Activated naive CD4-positive, alpha-beta T cell treated with anti-CD3 and anti-CD28 coated beads, Interleukin-2, amount 50 U/mL, for 16 hours (primary cell): ENCODE measurements at regions not wholly inside any gene's neighbourhood (a gene's known extent, or its start where the extent isn't known, plus 50 kb on each side); places are given as distances from the start of the nearest gene placed in this dataset.
"Not testable (repeated sequence)": the region's sequence is repeated elsewhere in the genome, so short reads cannot be mapped to it uniquely, and the experiment has no call there.

Experiments
- DNase-seq: peaks from one replicate; pipeline ENCODE4 v3.0.0-alpha.2; 2020

DNA sequence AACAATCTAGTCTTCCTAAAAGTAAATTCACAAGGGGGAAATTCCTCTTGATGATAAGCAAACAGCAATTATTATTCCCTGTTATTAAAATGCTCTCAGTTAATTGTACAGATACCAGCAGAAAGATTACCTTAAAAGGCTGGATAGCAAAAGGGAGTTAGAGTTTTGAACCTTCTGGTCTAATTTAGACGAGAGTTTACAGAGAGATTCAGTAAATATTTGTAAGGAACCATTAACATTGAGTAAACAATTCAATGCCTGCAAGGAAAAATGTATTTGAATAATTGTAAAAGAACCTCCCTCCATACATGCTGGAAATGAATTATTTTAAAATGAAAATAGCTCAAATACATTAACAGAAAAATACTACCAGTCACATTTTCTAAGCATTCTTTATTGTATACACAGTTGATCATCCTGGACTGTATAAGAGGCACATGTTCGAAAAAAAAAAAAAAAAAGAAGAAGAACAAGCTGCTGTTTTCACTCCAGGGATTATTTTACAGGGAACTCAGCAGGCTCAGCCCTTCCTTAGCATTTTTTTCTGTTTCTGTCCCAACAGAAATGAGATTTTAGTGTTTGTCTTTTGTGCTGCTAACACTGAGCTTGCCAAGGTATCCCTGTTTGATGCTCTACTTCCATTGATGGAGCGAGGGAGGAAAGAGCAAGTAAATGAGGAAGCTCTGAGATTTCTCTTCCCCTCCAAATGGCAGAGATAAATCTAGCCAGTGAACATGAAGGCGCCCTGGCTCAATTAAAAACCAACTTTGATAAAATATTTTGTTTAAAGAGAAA, 141.1 kb downstream of the ENC1 start:
- no peak for DNase-seq

- no peak for DNase-seq
Observed at GRCh38 chr5:74497706-74498105, 142.8 kb downstream of the ENC1 start.

DNA sequence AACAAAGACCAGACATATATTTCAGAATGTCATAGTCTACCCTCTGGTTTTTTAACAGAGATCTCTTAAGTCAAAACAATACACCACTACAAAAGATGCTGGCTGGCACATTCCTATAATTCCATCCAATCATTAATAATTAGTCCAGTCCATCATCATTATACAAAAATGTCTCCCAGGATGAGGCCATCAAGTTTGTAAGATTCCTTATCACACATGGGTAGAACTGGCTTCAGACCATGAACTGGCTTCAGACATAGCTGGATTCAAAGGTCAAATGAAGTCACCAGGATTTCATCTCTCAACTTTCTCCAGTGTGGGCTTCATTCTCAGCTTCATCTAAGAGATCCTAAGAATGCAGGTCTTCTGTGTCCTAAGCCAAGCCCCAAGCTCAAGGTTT, 147.1 kb downstream of the ENC1 start:
- DNase-seq, result no peak

GRCh38 chr5:74492230-74492629, 148.3 kb downstream of the ENC1 start:
- DNase-seq, result no peak

GRCh38 chr5:74491586-74491985, 148.9 kb downstream of the ENC1 start:
- DNase-seq, result no peak

DNA sequence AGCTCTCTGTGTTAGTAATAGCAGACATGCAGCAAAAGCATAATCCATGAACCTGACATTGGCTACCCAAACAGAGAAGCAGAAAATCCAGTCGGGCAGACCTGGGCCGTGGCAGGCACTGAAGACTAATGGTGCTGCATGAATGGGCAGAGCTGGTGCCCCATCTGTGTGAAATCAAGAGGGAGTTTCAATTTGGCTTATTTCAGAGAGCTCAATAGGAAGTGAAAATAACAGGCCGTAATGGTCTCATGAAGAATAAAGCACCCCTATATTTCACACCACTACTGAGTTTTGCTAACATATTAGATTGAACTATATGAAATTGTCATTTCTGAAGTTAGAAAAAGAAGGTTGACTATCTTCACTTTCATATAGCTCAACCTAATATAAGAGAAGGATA, 149.7 kb downstream of the ENC1 start:
- no peak for DNase-seq

- DNase-seq, result no peak
Observed at GRCh38 chr5:74482990-74483389, 157.5 kb downstream of the ENC1 start.

DNA sequence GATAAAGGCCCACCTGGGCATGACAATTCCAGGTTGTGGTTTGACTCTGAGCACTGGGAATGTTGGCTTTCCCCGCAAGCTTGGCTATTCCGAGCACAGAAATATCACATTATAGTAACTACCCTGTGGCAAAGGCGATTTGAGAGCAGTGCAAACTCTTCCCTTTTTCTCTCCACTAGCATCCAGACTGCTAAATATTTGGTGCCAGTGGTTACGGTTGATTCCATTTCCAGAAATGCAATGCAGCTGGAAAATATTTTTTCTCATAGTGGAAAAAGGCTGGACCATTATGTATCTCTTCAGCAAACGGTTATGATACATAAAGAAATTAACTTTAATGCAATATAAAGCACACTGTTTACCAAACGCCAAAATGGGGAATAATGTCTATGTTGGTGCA, 158.0 kb downstream of the ENC1 start:
- DNase-seq, result no peak

- DNase-seq, result not testable (repeated sequence)
Observed at GRCh38 chr5:74481357-74481756, 159.2 kb downstream of the ENC1 start.

DNA sequence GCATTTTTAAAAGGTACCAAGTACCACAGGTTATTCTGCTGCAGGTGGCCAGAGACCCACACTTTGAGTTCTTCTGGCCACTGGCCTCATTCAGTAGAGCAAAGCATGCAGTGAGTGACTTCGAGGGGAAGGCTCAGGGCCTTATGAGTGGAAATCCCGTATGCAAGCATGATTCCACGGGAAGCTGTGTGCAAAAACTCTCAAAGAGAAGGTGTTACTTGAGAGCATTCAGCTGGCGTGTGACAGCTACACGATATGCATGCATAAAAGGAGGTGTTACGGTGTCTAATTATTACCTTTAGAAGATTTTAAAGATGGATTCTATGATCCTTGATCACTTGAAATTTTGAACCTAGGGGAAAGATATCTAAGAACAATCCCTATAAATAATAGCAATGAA, 160.3 kb downstream of the ENC1 start:
- no peak for DNase-seq

- DNase-seq, result no peak
Observed at GRCh38 chr5:74478328-74478727, 162.2 kb downstream of the ENC1 start.

GRCh38 chr5:74477761-74478160, 162.8 kb downstream of the ENC1 start:
- DNase-seq, result no peak

DNA sequence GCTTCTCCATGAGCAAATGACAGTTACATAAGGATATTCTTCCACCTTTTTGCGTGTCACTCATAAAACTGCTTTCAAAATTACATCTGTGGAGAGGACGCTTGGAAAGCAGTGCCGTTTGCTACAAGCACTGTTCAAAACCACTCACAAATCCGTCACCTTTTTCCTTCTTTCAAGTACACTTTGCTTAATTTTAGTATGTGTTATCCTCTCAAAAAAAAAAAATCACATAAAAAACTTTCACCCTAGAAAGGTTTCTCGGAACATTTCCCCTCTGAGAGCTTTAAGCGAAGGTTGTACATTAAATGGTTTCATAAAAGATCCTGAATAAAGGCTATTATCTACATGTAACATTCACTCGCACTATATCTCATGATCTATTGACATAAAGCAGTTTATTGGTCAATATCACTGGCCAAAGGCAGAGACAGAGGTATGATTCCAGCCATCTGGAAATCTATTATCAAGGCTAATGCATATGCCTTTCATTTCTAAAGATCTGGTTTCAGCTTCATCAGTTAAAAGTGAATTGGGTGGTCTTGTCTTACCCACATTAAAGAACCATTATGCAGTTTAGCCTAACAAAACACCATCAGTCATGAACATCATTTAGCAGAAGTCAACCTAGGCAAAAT, 163.6 kb downstream of the ENC1 start:
- no peak for DNase-seq

DNA sequence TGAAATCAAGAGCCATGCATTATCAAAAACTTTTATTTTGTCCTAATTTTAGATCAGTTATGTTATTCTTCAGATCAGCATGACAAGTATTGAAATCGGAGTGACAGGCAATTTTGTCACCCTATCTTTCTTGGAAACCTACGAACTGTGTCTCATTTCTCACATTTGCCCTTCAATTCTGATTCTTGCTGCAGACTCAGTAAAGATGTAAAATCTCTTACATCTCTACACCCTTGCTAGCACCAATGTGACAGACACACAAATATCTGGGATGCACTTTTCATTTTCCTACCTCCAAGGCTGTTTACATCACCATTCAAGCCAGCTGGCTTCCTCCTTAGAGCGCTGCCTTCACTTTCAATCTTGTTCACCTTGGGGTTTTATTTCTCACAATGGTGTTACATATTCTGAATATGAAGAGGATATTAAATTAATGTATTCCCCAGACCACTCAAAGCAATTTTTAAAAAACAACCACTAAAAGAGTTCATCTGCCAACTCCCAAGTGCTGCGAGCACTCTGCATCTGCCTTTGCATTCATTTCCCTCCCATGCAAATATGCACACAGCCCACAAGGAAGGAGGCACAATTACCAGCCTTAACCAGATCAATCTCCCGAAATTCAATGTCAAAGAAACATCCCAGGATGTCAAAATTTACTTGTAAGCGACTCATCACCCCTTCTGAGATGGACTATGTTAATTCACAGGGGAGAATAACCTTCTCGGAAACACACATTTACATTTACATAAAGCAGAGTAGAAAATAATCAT, 164.3 kb downstream of the ENC1 start:
- no peak for DNase-seq

DNA sequence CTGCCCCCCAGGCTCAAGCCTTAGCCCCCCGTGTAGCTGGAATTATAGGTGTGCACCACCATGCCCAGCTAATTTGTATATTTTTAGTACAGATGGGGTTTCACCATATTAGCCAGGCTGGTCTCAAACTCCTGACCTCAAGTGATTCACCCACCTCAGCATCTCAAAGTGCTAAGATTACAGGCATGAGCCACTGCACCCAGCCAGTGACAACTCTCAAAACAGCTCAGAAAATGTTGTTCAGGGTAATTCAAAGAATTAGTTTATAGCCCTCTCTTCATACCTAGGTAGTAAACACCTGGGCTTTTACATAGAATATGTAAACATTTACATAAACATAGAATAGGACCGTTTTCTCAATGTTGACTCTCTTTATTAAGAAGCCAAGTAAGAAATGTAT, 168.7 kb downstream of the ENC1 start:
- no peak for DNase-seq

DNA sequence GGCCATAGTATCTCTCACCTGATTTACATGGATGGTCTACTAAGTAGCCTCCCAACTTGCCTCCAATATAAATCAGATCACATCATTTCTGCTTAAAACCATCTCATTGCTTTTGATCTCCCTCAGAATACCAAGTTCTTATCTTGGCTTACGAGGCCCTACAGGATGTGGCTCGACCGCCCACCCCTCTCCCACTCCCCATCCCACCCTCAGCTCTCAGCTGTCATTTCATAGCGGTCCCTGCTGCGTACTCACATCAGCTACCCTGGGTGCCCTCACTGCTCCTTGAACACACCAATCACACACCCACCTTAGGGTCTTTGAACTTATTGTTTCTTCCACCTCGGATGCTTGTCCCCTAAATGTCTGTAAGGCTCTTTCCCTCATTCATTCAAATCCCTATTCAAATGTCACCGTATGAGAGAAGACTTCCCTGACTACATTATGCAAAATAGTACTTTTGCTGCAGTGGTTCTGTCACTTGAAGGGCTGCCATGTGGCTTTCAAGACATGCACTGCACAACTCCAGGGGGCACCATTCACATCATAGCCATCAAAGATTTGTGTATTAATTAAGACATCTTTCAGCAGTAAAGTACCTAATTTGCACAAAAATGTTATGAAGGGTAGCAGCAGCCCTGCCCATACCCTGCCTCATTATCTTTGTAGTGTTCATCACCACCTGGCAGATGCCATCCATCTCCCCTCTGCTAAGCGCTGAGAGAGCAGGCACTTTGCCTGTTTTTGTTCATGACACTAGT, 171.1 kb downstream of the ENC1 start:
- DNase-seq, result no peak

GRCh38 chr5:74468421-74468820, 172.1 kb downstream of the ENC1 start:
- no peak for DNase-seq

GRCh38 chr5:74465724-74466123, 174.8 kb downstream of the ENC1 start:
- DNase-seq, result no peak

- no peak for DNase-seq
Observed at GRCh38 chr5:74464512-74465209, 175.9 kb downstream of the ENC1 start.

DNA sequence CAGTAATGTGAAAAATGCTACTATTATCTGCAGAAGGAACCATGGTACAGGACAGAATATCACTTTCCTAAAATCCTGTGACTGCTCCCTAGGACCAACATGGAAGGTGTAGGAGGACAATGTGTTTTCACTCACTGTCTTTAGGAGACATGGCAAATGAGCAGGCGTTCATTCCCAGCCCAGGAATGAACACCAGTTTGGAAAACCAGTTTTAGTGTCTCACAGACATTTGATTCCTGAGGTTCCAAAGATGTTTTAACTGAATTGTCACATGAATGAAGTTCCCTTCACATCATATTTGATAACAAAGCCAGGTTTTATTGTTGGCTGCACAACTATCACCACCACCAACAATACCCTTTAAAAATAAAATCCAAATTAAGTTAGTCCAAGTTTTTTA, 178.2 kb downstream of the ENC1 start:
- DNase-seq, result no peak

GRCh38 chr5:74461251-74461650, 179.3 kb downstream of the ENC1 start:
- DNase-seq, result no peak

GRCh38 chr5:74460694-74461093, 179.8 kb downstream of the ENC1 start:
- no peak for DNase-seq

- DNase-seq, result no peak
Observed at GRCh38 chr5:74459984-74460383, 180.5 kb downstream of the ENC1 start.
